GM20000 (cell line): ENCODE measurements at regions not wholly inside any gene's neighbourhood (a gene's known extent, or its start where the extent isn't known, plus 50 kb on each side); places are given as distances from the start of the nearest gene placed in this dataset.
A peak's percentile ranks its signal among the peaks of the same experiment; 100 is the strongest.
"Not testable (repeated sequence)": the region's sequence is repeated elsewhere in the genome, so short reads cannot be mapped to it uniquely, and the experiment has no call there.

Experiments used
- DNase-seq: peaks from one replicate; pipeline ENCODE4 v3.0.0; 2012; ENCODE audit warnings: low spot score
- CTCF ChIP-seq: IDR thresholded peaks from 2 replicates; pipeline ENCODE4 v1.5.1; 2012; ENCODE audit warnings: mild to moderate bottlenecking, control low read depth; ENCODE audit errors: extremely low read depth, missing control alignments

- DNase-seq = not testable (repeated sequence)
- peak; percentile 32 for TF ChIP-seq CTCF
Measured at GRCh38 chr9:63729021-63729420, 1556.0 kb downstream of the FOXD4L5 start.

DNA sequence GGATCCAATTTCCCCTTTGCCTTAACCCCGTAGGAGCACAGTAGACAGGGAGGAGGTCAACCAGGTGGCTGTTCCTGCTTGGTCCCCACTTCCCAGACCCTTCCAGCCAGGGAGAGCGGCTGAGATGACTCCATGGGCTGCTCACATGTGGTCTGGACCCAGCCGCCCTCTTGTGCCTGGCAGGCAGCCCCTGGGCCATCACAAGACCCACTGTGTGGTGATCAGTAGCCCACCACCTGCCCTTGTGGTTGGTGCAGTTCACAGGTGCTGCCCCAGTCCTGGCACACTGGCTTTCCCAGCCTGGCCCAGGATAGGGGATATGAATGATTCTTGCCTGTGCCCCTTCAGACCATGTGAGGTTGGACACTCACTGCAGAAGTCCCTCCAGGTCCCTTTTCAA is 1556.7 kb downstream of the FOXD4L5 start:
- no peak for DNase-seq
- TF ChIP-seq CTCF = no peak

DNA sequence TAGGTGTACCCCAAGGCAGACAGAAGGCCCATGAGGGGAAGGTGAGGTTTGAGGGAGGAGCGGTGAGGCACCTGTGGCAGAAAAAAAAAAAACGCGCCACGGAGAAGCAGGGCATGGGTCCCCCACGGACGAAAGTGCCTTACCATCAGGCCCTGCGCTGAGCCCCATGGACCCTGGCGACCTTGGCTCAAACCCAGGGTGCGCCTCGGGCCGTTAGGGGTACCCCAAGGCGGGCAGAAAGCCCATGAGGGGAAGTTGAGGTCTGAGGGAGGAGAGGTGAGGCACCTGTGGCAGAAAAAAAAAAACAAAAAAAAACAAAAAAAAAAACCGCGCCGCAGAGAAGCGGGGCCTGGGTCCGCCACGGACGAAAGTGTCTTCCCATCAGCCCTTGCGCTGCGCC is 1576.7 kb downstream of the FOXD4L5 start:
- not testable (repeated sequence) for DNase-seq

DNA sequence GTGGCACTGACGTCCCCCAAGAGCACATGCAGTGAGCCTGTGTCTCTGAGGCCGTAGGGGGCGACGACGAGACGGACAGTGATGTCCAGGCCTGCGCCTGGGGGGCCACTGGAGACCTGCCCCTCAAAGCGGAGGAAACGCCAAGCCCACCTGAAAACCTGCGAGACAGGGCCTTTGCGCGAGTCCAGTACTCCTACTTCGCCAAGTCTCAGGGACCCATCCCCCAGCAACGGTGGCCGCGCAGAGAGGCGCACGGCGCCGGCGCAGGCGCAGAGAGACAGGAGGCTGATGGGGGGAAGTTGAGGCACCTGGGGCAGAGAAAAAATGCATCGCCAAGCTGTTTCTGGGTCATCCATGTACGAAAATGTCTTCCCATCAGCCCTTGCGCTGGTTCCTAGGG is 1580.6 kb downstream of the FOXD4L5 start:
- not testable (repeated sequence) for DNase-seq

GRCh38 chr9:63703670-63704069 is 1581.3 kb downstream of the FOXD4L5 start:
- DNase-seq = not testable (repeated sequence)

DNA sequence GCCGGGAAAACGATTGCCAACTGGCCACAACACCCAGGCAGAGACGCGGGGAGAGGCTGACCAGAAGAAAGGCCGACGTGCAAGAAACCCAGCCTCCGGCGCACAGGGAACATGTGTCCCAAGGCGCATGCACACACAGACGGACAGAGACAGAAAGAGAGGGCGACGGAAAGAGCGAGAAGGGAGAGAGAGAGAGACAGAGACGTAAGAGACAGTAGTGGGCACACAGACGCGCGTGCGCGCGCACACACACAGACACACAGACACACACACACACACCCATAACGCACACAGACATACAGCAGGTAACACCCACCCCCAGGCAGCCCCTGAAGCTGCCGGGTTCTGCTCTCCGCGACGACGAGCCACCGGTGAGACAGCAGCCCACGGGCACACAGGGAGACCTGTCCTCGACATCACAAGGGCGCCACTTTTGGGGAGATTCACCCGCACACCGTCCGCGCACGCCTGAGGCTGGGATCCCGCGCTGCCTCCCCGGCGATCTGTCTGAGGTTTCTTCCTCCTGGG is 1581.8 kb downstream of the FOXD4L5 start:
- DNase-seq = not testable (repeated sequence)
